HT1080 (cell line): ENCODE measurements at regions not wholly inside any gene's neighbourhood (a gene's known extent, or its start where the extent isn't known, plus 50 kb on each side); places are given as distances from the start of the nearest gene placed in this dataset.

Experiments used
- DNase-seq: peaks from one replicate; pipeline ENCODE4 v3.0.0-alpha.2; 2015; ENCODE audit warnings: low read depth

- DNase-seq = no peak
Measured at GRCh38 chr4:167475951-167476350, 241.7 kb upstream of the SPOCK3 start.

- DNase-seq = no peak
Measured at GRCh38 chr4:167492007-167492406, 257.7 kb upstream of the SPOCK3 start.

GRCh38 chr4:167509551-167509950 lies 275.3 kb upstream of the SPOCK3 start:
- no peak for DNase-seq

GRCh38 chr4:167524091-167524490 lies 289.8 kb upstream of the SPOCK3 start:
- no peak for DNase-seq

GRCh38 chr4:167537761-167538160 lies 303.5 kb upstream of the SPOCK3 start:
- no peak for DNase-seq

GRCh38 chr4:167541286-167541685 lies 307.0 kb upstream of the SPOCK3 start:
- DNase-seq = no peak

- DNase-seq = peak; percentile 5
Measured at GRCh38 chr4:167544391-167544790, 310.1 kb upstream of the SPOCK3 start.

GRCh38 chr4:167550021-167550420 lies 315.7 kb upstream of the SPOCK3 start:
- DNase-seq = no peak

- DNase-seq = no peak
Measured at GRCh38 chr4:167555338-167556022, 321.2 kb upstream of the SPOCK3 start.

GRCh38 chr4:167578906-167579305 lies 344.6 kb upstream of the SPOCK3 start:
- DNase-seq = no peak

GRCh38 chr4:167581449-167581965 lies 347.2 kb upstream of the SPOCK3 start:
- DNase-seq = no peak

GRCh38 chr4:167587361-167587760 lies 353.1 kb upstream of the SPOCK3 start:
- peak; percentile 30 for DNase-seq

GRCh38 chr4:167595898-167596297 lies 361.6 kb upstream of the SPOCK3 start:
- DNase-seq = no peak

GRCh38 chr4:167602157-167602556 lies 367.9 kb upstream of the SPOCK3 start:
- DNase-seq = no peak

GRCh38 chr4:167606551-167606950 lies 372.3 kb upstream of the SPOCK3 start:
- DNase-seq = no peak

GRCh38 chr4:167613381-167613780 lies 379.1 kb upstream of the SPOCK3 start:
- no peak for DNase-seq

GRCh38 chr4:167614866-167615265 lies 380.6 kb upstream of the SPOCK3 start:
- DNase-seq = peak; percentile 53

- no peak for DNase-seq
Measured at GRCh38 chr4:167616476-167616875, 382.2 kb upstream of the SPOCK3 start.

GRCh38 chr4:167622481-167623240 lies 388.4 kb upstream of the SPOCK3 start:
- peak; percentile 41 for DNase-seq

GRCh38 chr4:167623241-167623572 lies 388.9 kb upstream of the SPOCK3 start:
- no peak for DNase-seq

- no peak for DNase-seq
Measured at GRCh38 chr4:167629272-167629671, 395.0 kb upstream of the SPOCK3 start.

- DNase-seq = no peak
Measured at GRCh38 chr4:167642250-167642649, 408.0 kb upstream of the SPOCK3 start.

GRCh38 chr4:167645358-167645757 lies 411.1 kb upstream of the SPOCK3 start:
- DNase-seq = no peak
